GM21423 (cell line): ENCODE measurements at regions not wholly inside any gene's neighbourhood (a gene's known extent, or its start where the extent isn't known, plus 50 kb on each side); places are given as distances from the start of the nearest gene placed in this dataset.
"Not testable (repeated sequence)": the region's sequence is repeated elsewhere in the genome, so short reads cannot be mapped to it uniquely, and the experiment has no call there.

Source experiments
- ATAC-seq: cut with Tn5 transposase; IDR thresholded peaks from one replicate; pipeline ENCODE4 v1.9.1; 2021; ENCODE audit warnings: mild to moderate bottlenecking, moderate library complexity; ENCODE audit not compliant: unreplicated experiment

DNA sequence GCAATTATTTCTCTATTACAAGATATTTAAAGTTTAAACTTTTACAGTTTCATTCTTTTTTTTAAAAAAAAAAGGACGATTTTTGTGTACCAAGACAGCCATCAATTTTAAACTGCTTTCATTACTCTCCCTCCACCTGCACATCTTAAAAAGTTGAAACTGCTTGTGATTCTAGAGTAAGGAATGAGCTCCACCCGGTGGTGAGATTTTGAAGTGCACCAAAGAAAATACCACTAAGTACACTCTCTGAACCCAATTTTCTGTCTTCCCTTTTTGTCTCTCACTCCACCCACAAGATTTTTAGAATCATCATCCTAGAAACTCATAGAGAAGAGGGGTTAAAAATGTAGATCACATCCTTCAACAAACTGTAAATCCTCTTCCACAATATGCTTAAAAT, 91.3 kb upstream of the WDR44 start:
- no peak for ATAC-seq

DNA sequence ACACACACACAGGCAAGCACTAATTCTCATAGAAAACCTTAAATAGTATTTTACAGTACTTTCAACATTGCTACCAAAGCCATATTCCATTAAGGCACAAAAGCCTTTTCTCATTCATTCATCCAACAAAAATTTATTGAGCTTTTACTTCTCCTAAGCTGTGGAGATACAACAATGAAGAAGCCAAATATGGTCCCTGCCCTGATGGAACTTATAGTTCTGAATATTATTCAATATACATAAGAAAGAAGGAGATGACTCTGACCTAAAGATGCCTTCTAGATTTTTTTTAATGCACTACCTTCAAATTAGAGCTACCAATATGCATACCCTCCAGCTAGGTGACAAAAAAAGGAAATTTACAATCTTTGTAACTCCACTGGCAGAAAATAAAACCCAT, 90.0 kb upstream of the WDR44 start:
- ATAC-seq, result no peak

DNA sequence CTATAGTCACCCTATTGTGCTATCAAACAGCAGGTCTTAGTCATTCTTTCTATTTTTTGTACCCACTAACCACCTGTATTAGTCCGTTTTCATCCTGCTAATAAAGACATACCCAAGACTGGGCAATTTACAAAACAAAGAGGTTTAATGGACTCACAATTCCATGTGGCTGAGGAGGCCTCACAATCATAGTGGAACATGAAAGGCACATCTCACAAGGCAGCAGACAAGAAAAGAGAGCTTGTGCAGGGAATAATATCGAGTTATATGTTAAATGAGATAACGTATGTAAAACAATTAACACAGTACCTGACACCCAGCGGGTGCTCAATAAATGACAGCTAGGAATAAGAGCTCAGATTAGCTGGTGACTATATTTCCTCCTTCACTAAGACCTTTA, 88.1 kb upstream of the WDR44 start:
- ATAC-seq, result no peak

DNA sequence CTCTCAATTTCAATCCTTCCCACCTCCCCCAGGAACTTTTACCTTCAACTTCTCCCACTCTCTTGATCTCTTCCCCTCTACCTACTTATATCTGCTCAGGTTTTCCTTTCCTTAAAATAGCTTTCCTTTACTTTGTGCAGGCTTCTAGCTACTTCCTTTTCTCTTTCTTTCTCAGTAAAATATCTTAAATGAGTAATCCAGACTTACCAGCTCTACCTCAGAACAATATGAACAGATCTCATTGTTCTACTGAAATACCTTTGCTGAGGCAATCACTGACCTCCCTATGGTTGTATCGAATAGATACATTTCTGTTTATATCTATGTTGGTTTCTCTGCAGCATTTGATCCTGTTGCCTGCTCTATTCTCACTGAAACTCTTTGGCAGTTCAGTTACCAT, 86.7 kb upstream of the WDR44 start:
- ATAC-seq, result no peak

DNA sequence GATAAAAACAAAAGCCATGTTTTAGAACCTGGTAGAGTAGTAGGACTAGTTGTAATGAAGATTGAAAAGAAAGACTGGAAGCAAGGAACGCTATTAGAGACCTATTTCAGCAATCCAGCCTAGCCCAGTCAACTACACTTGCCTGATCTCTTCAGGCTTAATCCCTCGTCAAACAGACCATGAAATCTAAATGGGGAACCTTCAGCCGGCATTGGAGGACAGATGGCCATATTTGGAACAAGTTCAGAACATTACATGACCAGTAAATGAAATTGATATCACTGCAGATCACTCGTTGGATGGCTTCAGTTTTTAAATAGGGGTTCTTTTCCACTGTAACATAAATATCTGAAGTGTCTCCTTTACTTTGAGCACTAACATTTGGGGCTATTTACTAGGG, 84.8 kb upstream of the WDR44 start:
- no peak for ATAC-seq

DNA sequence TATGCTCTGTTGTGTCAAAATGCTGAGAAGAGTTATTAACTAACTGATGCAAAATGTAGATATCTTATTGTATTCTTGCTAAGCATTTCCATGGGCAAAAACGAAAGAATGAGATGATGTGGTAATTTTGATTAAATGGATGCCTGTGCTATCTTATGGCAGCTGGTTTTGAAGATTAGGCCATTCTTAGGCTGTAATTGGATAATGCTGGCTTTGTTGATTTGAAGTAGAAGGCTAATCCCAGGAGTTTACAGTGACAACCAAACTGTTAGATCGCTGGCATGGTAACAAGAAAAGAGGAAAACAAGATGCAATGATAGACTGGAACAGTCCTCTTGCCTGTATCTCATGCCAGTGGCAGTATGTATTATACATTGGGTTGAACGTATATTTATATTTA, 74.1 kb upstream of the WDR44 start:
- no peak for ATAC-seq

DNA sequence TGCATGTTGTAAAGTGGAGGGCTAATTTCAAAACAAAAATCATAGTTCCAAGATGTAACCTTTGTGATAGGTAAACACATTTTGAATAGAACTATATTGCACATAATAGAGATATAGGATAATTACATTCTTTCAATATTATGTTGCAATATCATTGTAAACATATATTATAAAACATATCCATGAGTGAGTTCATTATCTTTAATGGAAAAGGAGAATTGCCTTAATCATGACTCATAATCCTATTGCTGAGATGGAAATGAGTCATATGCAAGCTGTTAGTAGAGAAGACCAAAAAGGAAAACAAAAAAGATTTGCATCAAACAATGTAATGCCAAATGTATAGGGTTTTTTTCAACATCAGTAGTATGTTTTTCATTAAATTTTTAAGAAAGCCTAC, 73.7 kb upstream of the WDR44 start:
- no peak for ATAC-seq

DNA sequence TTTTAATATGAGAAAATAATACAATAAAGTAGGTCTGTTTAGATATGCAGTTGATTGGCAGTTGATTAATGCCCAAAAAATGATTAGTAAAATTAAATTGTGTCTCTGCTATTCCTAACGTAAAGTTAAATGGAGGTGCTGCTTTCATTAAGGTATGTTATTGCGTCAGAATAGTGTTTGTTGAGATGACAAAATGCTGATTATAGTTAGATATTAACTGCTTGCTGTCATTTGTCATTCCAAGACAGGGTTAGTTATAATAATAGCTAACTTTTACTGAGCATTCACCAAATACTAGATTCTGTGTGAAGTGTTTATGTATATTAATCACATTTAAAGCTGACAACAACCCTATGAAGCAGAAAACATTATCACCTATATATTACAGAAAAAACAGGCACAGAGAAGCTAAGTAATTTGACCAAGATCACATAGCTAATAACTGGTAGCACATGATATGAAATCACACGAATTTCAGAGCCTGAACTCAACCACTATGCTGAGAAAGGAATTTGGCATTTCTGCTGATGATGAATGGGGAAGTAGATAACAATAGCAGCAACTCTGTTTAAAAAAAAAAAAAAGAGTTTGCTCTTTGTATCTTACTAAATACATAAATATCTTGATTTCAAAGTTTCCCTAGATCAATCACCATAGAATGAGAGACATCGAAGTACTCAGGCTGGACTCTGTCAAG, 59.7 kb upstream of the WDR44 start:
- no peak for ATAC-seq

DNA sequence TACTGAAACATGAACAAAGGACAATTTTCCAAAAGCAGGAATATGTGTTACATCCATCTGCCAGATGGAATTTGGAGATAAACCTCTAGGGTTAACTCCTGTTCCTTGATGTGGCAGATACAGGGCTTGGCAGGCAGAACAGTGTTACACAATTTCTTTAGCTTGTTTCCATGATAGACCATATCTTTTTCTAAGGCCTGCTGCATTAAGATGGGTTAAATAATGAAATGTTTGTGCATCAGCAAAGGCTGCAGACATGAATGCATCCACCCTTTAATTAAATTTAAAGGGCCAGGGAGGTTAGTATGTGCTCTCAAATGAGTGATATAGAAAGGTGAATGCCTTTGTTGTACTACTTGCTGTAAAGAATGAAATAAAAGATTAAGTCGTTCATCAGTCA, 50.1 kb upstream of the WDR44 start:
- ATAC-seq, result not testable (repeated sequence)
